Osteoblast (primary cell): ENCODE measurements at regions not wholly inside any gene's neighbourhood (a gene's known extent, or its start where the extent isn't known, plus 50 kb on each side); places are given as distances from the start of the nearest gene placed in this dataset.

Experiments used
- DNase-seq: peaks from one replicate; pipeline ENCODE4 v3.0.0; 2011; ENCODE audit warnings: low spot score, mixed read lengths; ENCODE audit not compliant: insufficient read length; ENCODE audit errors: missing footprints
- H2AFZ ChIP-seq: 2 replicates; pipeline ENCODE4 v1.6.0; 2011; ENCODE audit warnings: mild to moderate bottlenecking, low read length
- H3K27ac ChIP-seq: 2 replicates; pipeline ENCODE4 v1.5.1; 2011; ENCODE audit warnings: mild to moderate bottlenecking, low read depth, low read length, moderate library complexity
- H3K27me3 ChIP-seq: 2 replicates; pipeline ENCODE4 v1.6.0; 2012; ENCODE audit warnings: mild to moderate bottlenecking, control low read depth, inconsistent platforms, low read length, moderate library complexity; ENCODE audit not compliant: insufficient read depth
- H3K36me3 ChIP-seq: 2 replicates; pipeline ENCODE4 v1.5.1; 2011; ENCODE audit warnings: mild to moderate bottlenecking, low read length, control low read depth, moderate library complexity; ENCODE audit not compliant: insufficient read depth
- H3K4me1 ChIP-seq: 2 replicates; pipeline ENCODE4 v1.5.1; 2011; ENCODE audit warnings: mild to moderate bottlenecking, low read length, control low read depth, moderate library complexity; ENCODE audit not compliant: insufficient read depth
- H3K4me2 ChIP-seq: 2 replicates; pipeline ENCODE4 v1.6.0; 2011; ENCODE audit warnings: mild to moderate bottlenecking, low read length; ENCODE audit not compliant: insufficient read depth
- H3K4me3 ChIP-seq: fragments of 200-600 bp; sonication (generic); 3 replicates; pipeline ENCODE4 v1.5.1; 2012; ENCODE audit warnings: mild to moderate bottlenecking, low read length, inconsistent platforms; ENCODE audit not compliant: insufficient read depth
- H3K79me2 ChIP-seq: 2 replicates; pipeline ENCODE4 v1.6.0; 2012; ENCODE audit warnings: mild to moderate bottlenecking, low read length, control low read depth, inconsistent platforms; ENCODE audit not compliant: insufficient read depth
- H3K9me3 ChIP-seq: 2 replicates; pipeline ENCODE4 v1.5.1; 2011; ENCODE audit warnings: low read depth, low read length, control low read depth
- H4K20me1 ChIP-seq: 2 replicates; pipeline ENCODE4 v1.6.0; 2012; ENCODE audit warnings: mild to moderate bottlenecking, low read length, control low read depth; ENCODE audit not compliant: insufficient read depth
- TF ChIP-seq, protein P1 (sequence below): IDR thresholded peaks from 2 replicates; pipeline ENCODE4 v1.5.1; 2011; ENCODE audit warnings: mild to moderate bottlenecking, low read depth, low read length, moderate library complexity; ENCODE audit errors: extremely low read depth

DNA sequence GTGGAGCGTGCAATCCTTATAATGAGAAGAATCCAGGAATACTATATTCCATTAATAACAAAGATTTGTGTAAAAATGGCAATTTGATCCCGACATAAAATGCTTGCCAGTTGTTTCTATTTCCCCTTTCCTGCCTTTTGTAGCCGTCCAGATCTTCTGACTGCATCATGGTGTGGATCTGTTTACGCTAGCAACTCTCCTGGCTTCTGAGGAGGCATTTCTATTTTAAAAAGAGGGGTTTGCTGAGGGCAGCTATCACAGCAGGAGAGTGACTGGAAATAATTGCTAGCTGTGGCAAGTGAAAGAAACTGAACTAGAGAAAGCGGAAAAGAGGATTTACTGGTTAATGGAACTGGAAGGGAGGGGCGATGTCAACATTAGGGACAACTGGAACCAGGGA, 145.6 kb downstream of the ATP23 start:
- Histone ChIP-seq H3K9me3 (no peaks in the 10 kb centered on the region), H3K79me2 (no peaks in the 10 kb centered on the region), H3K27ac (no peak overlapping the region), H3K36me3 (no peaks in the 10 kb centered on the region), H3K4me3 (no peak overlapping the region), H4K20me1 (no peaks in the 10 kb centered on the region), H3K4me1 (no peaks in the 10 kb centered on the region), H2AFZ (no peak overlapping the region), H3K27me3 (no peaks in the 10 kb centered on the region), H3K4me2 (no peak overlapping the region)
- TF ChIP-seq, protein P1, sequence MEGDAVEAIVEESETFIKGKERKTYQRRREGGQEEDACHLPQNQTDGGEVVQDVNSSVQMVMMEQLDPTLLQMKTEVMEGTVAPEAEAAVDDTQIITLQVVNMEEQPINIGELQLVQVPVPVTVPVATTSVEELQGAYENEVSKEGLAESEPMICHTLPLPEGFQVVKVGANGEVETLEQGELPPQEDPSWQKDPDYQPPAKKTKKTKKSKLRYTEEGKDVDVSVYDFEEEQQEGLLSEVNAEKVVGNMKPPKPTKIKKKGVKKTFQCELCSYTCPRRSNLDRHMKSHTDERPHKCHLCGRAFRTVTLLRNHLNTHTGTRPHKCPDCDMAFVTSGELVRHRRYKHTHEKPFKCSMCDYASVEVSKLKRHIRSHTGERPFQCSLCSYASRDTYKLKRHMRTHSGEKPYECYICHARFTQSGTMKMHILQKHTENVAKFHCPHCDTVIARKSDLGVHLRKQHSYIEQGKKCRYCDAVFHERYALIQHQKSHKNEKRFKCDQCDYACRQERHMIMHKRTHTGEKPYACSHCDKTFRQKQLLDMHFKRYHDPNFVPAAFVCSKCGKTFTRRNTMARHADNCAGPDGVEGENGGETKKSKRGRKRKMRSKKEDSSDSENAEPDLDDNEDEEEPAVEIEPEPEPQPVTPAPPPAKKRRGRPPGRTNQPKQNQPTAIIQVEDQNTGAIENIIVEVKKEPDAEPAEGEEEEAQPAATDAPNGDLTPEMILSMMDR = no peak
- no peak for DNase-seq

DNA sequence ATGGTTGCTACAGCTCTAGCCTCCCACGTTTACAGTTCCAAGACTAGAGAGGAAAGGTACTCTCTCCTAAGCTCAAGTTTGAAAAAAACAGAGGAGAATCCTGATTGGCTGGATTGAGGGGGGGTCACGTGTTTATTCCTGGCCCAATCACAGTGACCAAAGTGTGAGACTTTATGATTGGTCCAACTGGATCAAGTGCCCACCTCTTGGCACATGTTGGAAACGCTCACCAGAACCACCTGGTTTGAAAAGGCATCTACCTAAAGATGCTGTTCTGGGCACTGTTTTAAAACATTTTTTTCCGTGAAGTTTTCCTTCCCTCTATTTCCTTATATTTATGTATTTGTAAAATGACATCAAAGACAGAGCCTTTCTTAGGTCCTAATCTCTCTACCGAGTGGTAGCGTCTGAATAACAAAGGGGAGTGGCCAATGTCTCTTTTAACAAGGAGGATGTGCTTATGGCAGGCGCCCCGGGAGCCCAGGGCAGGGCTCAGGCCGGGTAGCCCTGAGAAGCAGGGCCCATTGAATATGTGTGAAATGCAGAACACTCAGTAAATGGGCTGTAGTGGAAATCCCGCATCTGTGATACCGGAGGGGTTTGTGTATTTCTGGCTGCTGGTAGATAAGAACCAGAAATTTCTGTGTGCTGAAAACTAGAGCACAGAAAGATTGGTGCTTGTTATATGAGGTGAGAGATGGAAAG, 146.2 kb downstream of the ATP23 start:
- Histone ChIP-seq H3K27ac (no peak overlapping the region), H3K4me3 (no peak overlapping the region), H2AFZ (no peak overlapping the region), H3K36me3 (no peaks in the 10 kb centered on the region), H3K27me3 (no peaks in the 10 kb centered on the region), H3K79me2 (no peaks in the 10 kb centered on the region), H3K4me1 (no peaks in the 10 kb centered on the region), H3K4me2 (no peak overlapping the region), H3K9me3 (no peaks in the 10 kb centered on the region), H4K20me1 (no peaks in the 10 kb centered on the region)
- TF ChIP-seq, protein P1 = no peak
- DNase-seq = peak; percentile 42

DNA sequence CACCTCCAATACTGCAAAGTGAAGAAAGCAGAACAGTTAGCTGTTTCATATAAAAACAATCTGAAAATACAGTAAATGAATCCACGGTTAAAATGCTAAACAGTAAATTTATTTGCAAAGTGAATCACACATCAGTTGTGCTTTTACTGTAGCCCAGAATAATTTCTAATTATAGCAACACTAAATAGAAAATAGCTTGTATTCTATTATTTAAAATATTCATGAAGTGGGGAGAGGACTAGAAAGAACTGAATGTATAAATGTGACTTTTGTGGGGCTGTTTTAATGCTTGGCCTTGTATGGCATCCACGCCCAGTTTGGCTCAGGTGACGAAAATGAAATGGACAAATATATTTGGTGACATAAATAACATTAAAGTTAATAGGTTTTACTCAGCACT, 148.2 kb downstream of the ATP23 start:
- no peak overlapping the region for H3K27ac ChIP-seq
- TF ChIP-seq, protein P1 = no peak
- no peak overlapping the region for H3K4me3 ChIP-seq
- no peaks in the 10 kb centered on the region for H4K20me1 ChIP-seq
- H3K9me3 ChIP-seq = no peaks in the 10 kb centered on the region
- DNase-seq = no peak
- no peaks in the 10 kb centered on the region for H3K27me3 ChIP-seq
- no peaks in the 10 kb centered on the region for H3K79me2 ChIP-seq
- no peaks in the 10 kb centered on the region for H3K4me1 ChIP-seq
- H3K4me2 ChIP-seq = no peak overlapping the region
- no peaks in the 10 kb centered on the region for H3K36me3 ChIP-seq
- H2AFZ ChIP-seq = no peak overlapping the region

DNA sequence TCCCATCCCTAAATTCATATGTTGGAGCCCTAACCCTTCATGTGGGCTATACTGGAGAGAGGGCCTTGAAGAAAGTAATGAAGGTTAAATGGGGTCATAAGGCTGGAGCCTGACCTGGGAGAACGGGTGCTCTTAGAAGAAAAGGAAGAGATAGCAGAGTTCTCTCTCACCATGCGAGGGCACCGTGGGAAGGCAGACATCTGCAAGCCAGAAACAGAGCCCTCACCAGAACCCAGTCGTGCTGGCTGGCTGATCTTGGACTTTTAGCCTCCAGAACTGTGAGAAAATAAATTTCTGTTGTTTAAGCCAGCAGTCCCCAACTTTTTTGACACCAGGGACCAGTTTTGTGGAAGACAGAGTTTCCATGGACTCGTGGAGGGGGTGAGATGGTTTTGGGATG, 149.3 kb downstream of the ATP23 start:
- H3K4me3 ChIP-seq = no peak overlapping the region
- no peaks in the 10 kb centered on the region for H3K9me3 ChIP-seq
- H3K4me2 ChIP-seq = no peak overlapping the region
- no peaks in the 10 kb centered on the region for H4K20me1 ChIP-seq
- no peak overlapping the region for H3K27ac ChIP-seq
- no peak for DNase-seq
- TF ChIP-seq, protein P1 = no peak
- H3K27me3 ChIP-seq = no peaks in the 10 kb centered on the region
- H3K4me1 ChIP-seq = no peaks in the 10 kb centered on the region
- H3K36me3 ChIP-seq = no peaks in the 10 kb centered on the region
- no peak overlapping the region for H2AFZ ChIP-seq
- no peaks in the 10 kb centered on the region for H3K79me2 ChIP-seq
